ENCODE measurements at regions not wholly inside any gene's neighbourhood (a gene's known extent, or its start where the extent isn't known, plus 50 kb on each side); places are given as distances from the start of the nearest gene placed in this dataset.
"Not testable (repeated sequence)": the region's sequence is repeated elsewhere in the genome, so short reads cannot be mapped to it uniquely, and the experiment has no call there.

GRCh38 chr11:3583476-3583875 is 58.3 kb downstream of the ART5 start:
- not testable (repeated sequence) for DNase-seq

DNA sequence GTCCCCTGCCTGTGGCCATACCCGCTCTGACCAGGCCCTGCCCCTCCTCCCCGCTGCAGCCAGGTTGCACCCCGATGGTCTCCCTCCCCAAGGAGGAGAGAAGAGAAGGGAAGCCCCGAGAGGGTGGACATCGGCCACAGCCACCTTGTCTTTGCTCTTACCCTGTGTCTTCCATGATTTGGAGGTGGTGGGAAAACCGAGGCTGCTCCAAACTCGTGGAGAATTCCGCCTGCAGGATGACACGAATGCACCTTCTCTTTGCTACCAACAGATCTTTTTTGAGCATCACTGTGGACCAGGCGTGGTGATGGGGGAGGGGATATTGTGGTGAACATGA is 60.4 kb downstream of the ART5 start:
- not testable (repeated sequence) for DNase-seq

GRCh38 chr11:3580487-3581388 is 61.1 kb downstream of the ART5 start:
- DNase-seq = peak; percentile 56

DNA sequence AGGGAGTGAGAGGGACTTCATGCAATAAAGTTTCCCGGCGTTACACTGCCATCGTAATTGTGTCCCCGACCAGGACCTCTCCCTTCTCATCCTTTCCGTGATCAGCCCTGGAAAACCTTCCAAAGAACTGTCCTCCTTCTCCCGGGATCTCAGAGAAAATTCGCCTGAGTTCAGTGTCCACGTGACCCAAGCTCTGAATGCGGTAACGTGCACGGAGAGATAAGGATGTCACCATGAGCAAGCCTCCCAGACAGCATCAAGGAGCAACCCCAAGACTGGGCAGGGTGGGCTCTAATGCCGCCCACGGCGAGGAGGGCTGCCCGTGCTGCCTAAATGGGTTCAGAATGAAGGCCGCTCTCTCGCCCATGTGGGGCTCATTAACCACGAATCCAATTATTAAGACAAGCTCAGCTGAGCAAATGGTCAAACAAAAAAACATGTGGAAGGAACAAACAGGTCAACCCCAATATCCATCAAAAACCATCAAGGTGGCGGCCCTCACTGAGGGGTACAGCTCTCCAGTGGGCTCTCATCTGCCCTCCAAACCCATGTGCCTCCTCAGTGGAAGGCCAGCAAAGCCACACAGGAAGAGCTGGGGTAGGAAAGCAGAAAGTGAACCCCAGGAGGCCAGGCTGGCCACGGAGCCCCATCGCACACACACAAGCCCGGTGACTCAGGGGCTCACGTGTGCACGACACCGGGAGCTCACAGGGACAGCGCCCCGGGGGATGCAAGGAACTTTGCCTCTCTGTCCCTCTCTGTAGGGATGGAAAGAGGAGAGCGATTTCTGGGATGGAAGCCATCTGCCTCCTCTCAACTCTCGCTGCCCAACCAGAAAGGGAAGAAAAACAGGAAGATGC is 62.0 kb downstream of the ART5 start:
- not testable (repeated sequence) for DNase-seq

GRCh38 chr11:3576066-3576604 is 65.7 kb downstream of the ART5 start:
- not testable (repeated sequence) for DNase-seq

GRCh38 chr11:3572976-3573647 is 68.7 kb downstream of the ART5 start:
- DNase-seq = not testable (repeated sequence)

- DNase-seq = not testable (repeated sequence)
Measured at GRCh38 chr11:3571752-3572151, 70.0 kb downstream of the ART5 start.

DNA sequence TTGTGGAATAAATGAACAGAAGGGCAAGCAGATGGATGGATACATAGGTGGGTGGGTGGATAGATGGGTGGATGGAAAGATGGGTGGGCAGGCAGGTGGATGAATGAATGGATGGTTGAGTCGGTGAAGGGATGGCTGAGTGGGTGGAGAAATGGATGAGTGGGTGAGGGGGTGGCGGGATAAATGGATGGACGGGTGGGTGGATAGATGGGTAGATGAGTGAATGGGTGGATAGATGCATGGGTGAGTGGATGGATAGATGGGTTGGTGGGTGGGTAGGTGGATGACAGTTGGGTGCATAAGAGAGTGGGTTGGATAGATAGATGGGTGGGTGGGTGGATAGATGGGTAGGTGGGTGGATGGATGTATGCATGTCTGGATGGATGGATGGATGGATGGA is 76.0 kb downstream of the ART5 start:
- DNase-seq = not testable (repeated sequence)

GRCh38 chr11:3564383-3564782 is 77.4 kb downstream of the ART5 start:
- DNase-seq = not testable (repeated sequence)

- peak; percentile 21 for DNase-seq
Measured at GRCh38 chr11:3554621-3555020, 87.2 kb downstream of the ART5 start.

DNA sequence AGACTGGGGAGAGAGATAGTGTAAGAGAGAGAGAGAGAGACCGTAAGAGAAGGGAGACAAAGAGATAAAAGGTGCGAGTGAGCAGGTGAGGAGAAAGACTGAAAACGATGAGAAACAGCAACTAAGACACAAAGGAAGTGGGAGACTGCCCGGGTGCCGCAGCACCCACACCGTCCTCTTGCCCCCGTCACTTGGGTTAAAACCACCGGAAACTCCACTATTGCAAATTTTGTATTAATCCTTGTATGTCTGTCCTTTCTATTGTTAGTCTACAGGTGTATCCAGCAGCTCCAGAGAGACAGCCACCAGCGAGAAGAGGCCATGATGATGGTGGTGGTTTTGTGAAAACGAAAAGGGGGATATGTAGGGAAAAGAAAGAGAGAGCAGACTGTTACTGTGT is 96.8 kb downstream of the ART5 start:
- not testable (repeated sequence) for DNase-seq

- DNase-seq = not testable (repeated sequence)
Measured at GRCh38 chr11:3538220-3538619, 103.6 kb downstream of the ART5 start.

DNA sequence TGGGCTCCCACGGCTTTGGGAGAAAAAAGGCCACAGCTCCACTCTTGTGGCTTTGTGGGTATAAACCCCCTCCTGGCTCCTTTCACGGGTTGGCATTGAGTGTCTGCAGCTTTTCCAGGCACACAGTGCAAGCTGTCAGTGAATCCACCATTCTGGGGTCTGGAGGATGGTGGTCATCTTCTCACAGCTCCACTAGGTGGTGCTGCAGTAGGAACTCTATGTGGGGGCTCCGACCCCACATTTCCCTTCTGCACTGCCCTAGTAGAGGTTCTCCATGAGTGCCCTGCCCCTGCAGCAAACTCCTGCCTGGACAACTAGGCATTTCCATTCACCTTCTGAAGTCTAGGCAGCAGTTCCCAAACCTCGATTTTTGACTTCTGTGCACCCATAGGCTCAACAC is 104.5 kb downstream of the ART5 start:
- DNase-seq = not testable (repeated sequence)

DNA sequence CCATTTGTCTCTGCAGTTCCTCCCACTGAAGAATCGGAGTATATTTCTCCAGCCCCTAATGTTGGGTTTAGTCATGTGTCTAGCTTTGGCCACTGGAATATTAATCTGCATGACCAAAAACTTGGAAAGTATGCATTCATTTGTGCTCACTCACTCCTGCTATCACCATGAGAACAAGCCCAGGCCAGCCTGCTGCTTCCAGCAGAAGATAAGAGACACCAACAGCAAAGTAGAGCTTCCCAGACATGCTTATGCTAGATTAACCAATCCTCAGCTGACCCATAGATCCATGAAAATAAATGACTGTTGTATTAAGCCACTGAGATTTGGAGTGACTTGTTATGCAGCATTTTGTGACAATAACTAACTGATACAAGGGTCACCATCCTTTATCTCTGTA is 108.8 kb downstream of the ART5 start:
- DNase-seq = not testable (repeated sequence)

DNA sequence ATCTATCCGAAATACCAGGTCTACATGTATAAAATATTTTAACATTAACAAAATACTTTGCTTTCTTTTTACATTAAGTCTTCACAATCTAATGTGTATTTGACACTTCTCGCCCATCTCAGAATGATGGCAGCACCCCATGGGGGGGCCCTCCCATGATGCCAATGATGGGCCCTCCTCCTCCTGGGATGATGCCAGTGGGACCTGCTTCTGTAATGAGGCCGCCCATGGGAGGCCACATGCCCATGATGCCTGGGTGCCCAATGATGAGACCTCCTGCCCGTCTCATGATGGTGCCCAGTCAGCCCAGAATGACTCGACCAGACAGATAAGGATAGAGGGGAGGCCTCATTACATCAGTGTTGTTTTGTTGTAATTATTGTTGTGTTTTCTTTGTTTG is 110.5 kb downstream of the ART5 start:
- not testable (repeated sequence) for DNase-seq

GRCh38 chr11:3523567-3523966 is 118.2 kb downstream of the ART5 start:
- not testable (repeated sequence) for DNase-seq

DNA sequence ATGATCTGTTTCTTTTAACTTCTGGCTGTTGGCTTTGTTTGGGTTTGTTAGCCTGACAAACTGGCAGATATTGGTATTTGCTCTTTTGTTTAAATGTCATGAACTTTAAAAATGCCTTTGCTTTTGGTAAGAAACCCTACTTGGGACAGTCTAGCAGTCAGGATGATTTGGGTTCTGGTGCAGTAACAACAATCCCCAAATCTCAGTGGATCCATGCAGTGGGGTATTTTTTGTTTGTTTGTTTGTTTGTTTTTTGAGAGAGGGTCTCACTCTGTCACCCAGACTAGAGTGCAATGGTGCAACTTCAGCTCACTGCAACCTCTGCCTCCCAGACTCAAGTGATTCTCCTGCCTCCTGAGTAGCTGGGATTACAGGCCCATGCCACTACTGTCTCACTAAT is 120.9 kb downstream of the ART5 start:
- not testable (repeated sequence) for DNase-seq

DNA sequence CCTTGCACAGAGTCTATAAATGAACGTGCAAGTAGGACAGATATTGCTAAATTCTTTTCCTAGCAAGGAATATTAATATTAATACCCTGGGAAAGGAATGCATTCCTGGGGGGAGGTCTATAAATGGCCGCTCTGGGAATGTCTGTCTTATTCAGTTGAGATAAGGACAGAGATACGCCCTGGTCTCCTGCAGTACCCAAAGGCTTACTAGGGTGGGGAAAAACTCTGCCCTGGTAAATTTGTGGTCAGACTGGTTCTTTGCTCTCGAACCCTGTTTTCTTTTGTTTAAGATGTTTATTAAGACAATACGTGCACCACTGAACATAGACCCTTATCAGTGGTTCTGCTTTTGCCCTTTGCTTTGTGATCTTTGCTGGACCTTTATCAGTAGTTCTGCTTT is 122.0 kb downstream of the ART5 start:
- not testable (repeated sequence) for DNase-seq

DNA sequence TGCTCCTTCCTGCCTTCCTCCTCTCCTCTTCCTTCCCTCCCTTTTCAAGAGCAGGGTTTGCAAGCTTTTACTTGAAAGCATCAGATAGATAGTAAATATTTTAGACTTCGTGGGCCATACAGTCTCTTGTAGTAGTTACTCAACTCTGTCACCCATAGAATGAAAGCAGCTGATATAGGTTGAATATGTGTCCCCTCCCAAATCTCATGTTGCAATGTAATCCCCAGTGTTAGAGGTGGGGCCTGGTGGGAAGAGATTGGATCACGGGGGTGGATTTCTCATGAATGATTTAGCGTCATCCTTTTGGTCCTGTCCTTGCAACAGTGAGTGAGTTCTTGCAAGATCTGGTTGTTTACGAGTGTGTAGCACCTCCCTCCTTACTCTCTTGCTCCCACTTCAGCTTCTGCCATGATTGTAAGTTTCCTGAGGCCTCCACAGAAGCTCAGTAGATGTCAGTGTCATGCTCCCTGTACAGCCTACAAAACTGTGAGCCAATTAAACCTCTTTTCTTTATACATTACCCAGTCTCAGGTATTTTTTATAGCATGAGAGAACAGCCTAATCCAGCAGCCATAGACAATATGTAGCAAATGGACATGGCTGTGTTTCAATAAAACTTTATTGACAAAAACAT is 124.7 kb downstream of the ART5 start:
- DNase-seq = not testable (repeated sequence)

DNA sequence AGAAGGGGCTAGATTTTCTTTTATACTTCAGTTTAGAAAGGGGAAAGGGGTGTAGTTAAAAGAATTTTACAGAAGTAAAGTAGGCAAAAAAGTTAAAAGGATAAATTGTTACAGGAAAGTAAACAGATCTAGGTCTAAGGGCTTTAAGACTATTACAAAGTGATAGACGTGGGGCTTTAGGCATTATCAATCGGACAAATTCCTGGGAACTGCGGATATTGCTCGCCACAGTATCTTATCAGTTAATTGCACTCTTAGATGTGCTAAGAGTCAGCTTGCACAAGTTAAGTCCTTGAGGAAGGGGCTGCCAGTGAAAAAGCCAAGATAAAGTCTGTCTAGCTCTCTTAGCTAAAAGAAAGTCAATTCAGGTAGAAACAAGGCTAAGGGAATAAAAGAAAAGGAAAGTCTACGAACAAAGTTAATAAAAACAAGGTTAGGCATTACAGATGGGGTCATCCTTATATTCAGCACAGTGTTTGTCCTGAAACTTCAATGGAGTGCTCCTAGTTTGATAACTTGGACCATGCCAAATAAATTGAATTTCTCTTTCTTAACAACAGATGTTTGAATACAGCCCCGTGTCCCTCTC is 125.4 kb downstream of the ART5 start:
- not testable (repeated sequence) for DNase-seq

GRCh38 chr11:3514635-3515424 is 127.0 kb downstream of the ART5 start:
- not testable (repeated sequence) for DNase-seq

Data from activated T-cell treated with anti-CD3 and anti-CD28 coated beads for 4 hours (primary cell).